Suppressor macrophage treated with lipopolysaccharide for 1 hour (primary cell): ENCODE measurements at regions not wholly inside any gene's neighbourhood (a gene's known extent, or its start where the extent isn't known, plus 50 kb on each side); places are given as distances from the start of the nearest gene placed in this dataset.

ENCODE experiments used
- DNase-seq, 3 donors: peaks; one replicate each; pipeline ENCODE4 v3.0.0-alpha.2; 2020 to 2022

GRCh38 chr5:98468188-98468869 is 305.1 kb upstream of the RGMB start:
- DNase-seq: no peak

GRCh38 chr5:98470747-98471146 is 302.7 kb upstream of the RGMB start:
- DNase-seq: no peak

GRCh38 chr5:98471458-98471857 is 302.0 kb upstream of the RGMB start:
- no peak for DNase-seq

- no peak for DNase-seq
Measured at GRCh38 chr5:98474216-98474615, 299.2 kb upstream of the RGMB start.

- no peak for DNase-seq
Measured at GRCh38 chr5:98474782-98475181, 298.7 kb upstream of the RGMB start.

GRCh38 chr5:98482321-98483300 is 290.9 kb upstream of the RGMB start:
- no peak for DNase-seq

GRCh38 chr5:98483301-98483685 is 290.2 kb upstream of the RGMB start:
- DNase-seq: no peak

- no peak for DNase-seq
Measured at GRCh38 chr5:98489021-98489420, 284.4 kb upstream of the RGMB start.

GRCh38 chr5:98490348-98490747 is 283.1 kb upstream of the RGMB start:
- no peak for DNase-seq

GRCh38 chr5:98492258-98492657 is 281.2 kb upstream of the RGMB start:
- DNase-seq: no peak

GRCh38 chr5:98497418-98497817 is 276.0 kb upstream of the RGMB start:
- DNase-seq: no peak

- DNase-seq: no peak
Measured at GRCh38 chr5:98498028-98498427, 275.4 kb upstream of the RGMB start.

- DNase-seq: no peak
Measured at GRCh38 chr5:98499892-98500291, 273.6 kb upstream of the RGMB start.

- no peak for DNase-seq
Measured at GRCh38 chr5:98500811-98501210, 272.7 kb upstream of the RGMB start.

- no peak for DNase-seq
Measured at GRCh38 chr5:98503616-98504015, 269.8 kb upstream of the RGMB start.

- no peak for DNase-seq
Measured at GRCh38 chr5:98504505-98504904, 269.0 kb upstream of the RGMB start.

- DNase-seq: no peak
Measured at GRCh38 chr5:98510143-98510985, 263.1 kb upstream of the RGMB start.

- DNase-seq: no peak
Measured at GRCh38 chr5:98513380-98513779, 260.1 kb upstream of the RGMB start.

GRCh38 chr5:98514215-98514614 is 259.2 kb upstream of the RGMB start:
- no peak for DNase-seq

- DNase-seq: no peak
Measured at GRCh38 chr5:98516701-98517100, 256.8 kb upstream of the RGMB start.

GRCh38 chr5:98517560-98518366 is 255.7 kb upstream of the RGMB start:
- no peak for DNase-seq

GRCh38 chr5:98518754-98519153 is 254.7 kb upstream of the RGMB start:
- no peak for DNase-seq
